AG08396 (cell line): ENCODE measurements at regions not wholly inside any gene's neighbourhood (a gene's known extent, or its start where the extent isn't known, plus 50 kb on each side); places are given as distances from the start of the nearest gene placed in this dataset.

ENCODE experiments used
- DNase-seq: peaks from one replicate; pipeline ENCODE4 v3.0.0; 2012; ENCODE audit warnings: low spot score, mixed read lengths

- no peak for DNase-seq
Observed at GRCh38 chr1:43065616-43066399, 106.3 kb downstream of the EBNA1BP2 start.

DNA sequence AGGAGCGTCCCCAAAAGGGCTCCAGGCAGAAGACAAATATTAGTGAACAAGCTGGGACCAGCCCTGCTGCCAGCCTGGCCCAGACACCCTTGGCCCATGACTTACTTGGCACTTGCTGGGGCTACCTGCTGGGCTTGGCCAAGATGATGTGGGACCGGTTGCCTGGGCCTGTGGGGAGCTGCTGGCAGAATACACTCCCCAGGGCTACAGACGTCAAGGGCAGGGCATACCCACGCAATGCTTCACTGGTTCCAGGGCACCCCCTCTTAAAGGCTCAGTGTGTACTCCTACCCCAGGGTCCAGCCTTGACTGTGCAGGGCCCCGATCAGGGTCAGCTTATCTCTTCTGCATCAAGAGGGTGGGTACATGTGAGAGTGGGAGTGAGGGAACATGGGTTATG lies 106.5 kb upstream of the SLC2A1 start:
- no peak for DNase-seq

DNA sequence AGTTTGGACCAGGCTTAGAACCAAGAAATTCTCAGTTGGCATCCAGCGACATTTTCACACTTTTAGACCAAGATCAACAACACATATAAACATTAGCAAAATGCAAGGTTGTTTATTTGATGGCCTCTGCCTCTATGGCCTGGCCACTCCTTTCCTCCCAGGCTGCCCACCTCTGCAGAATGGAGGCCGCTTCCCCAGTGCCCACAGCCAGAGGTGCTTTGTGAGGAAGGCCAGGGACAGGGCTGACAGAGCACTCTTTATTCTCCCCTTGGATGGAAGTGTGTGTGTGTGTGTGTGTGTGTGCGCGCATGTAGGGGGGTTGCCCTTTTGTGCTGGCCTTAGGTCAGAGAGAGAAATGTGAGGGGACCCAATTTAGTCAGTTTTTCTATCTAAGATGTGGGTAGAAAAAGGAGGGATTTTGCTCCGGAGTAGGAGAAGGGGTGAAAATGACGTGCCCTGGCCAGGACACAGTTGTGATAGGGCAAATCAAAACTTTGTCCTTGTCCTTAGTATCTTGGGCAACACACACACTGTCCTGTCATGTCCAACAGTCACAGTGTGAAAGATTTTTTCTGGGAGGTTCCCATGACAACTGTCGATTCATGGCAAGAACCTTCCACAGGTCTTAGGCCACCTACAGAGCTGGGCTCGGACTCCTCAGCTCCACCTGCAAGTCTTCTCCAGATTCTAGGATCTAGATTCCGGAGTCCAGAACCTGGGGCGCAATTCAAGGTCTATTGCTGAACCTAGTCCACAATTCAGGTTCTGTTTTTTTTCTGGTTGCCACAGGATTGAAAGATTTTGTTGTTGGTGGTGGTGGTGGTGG lies 104.9 kb upstream of the SLC2A1 start:
- DNase-seq, result no peak

DNA sequence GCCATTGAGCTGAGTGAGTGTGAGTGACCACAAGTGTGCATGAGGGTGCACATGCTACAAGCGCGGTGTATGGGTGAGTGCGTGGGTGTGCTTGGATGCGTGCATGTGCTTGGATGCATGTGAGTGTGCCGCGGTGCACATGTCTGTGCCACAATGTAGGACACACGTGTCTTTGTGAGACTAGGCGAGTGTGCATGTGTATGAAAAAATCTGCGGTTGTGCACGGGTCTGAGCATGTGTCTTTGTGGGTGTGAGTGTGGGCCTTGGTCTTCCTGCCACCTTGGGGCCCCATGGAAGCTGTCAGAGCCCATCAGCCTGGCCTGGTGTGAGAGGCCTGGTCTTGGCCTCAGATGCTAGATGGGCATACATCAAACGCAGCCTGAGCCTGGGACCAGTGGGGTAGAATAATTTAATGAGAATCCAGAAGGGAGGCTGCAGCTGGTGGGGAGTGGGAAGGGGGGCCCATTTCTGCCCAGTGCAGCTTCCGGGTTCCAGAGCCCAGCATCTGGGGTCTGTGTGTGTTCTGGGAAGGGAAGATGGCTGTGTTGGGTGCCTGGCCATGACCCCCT lies 103.9 kb upstream of the SLC2A1 start:
- no peak for DNase-seq

- DNase-seq, result no peak
Observed at GRCh38 chr1:43061757-43062156, 103.1 kb upstream of the SLC2A1 start.

DNA sequence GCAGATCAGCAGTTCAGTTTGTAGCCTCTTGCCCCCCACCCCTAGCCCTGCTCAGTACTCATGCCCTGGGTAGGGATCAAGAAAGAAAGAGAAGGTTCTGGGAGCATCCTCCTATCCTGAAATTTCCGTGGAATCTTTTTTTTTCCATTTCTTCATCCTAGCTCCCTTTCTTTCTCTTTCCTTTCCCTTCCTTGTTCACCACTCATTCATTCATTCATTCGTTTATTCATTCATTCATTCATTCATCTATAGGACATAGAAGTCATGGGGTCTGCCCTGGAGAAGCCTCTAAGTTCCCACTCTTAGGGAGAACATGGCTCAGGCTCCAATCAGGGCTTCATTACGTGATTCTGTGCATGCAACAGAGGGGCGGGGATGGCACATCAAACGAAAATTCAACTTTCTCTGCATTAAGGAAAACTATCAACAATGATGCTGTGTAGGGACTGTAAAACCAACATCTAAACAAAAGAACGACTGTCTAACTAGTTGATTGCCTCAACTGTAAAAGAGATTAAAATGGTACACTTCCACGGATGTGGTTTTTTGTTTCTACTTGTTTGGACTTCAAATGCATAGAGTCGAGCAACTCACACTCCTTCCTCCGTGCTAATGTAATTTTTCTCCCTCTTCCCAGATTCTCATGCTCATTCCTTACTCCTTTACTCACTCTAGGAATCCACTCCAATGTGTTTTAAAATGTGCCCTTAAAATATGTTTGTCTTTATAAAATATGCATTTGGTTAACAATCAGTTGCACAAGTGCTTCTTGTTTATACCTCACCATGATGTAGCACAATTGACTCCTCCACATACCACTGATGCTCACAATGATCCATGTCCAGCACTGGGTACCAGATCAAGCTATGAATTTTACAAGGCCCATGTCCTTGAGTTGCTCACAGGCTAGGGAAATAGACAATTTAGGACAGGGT lies 101.2 kb upstream of the SLC2A1 start:
- no peak for DNase-seq

DNA sequence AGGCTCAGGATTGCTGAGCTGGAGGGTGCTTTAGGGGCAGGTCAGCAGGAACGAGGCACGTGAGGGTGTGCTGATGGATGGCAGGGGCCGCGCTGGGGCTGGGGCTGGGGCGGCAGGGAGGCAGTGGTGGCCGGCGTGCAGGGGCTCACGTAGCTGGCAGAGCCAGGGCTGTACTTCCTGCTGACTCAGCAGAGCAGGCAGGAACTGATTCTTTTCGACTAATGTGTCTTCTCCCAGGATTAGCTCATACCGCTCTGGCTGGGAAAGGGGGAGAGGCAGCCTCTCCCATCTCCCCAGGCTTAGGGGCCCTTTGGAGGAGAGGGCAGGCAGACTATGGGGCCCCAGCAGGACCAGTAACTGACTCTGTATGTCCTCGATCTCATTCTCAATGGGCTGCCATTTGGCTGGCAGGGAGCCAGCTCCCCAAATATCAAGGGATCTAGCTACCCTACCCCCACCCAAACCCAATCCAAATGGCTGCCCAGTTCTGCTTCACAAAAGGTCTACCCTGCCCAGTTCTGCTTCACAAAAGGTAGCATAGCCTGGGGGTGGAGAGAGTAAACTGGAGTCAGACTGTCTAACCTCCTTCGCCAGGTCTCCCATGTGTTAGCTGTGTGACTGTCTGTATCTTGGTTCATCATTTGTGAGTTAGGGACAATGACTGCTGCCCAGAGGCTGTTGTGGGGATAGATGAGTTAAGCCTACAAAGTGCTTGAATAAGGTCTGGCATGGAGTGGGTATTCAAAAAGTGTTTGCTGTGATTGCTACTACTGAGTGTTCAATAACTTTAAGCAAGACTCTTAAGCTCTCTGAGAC lies 100.1 kb upstream of the SLC2A1 start:
- DNase-seq, result no peak

DNA sequence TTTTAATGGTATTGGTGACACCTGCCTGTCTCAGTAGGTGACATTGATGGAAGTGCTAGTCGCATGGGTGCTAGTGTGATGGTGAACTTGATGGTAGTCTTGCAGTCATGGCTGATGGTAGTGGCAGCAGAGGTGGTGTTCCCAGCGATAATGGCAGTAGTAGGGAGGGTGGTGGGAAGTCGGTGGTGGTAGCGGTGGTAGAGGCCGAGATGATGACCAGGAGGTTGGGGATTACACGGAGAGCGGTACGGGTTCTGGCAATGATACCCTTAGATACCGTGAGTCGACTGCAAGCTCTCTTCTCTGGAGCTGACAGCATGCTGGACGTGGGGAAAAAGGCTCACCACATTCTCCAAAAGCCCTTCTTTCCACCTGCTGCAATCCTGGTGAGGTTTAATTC lies 99.4 kb upstream of the SLC2A1 start:
- DNase-seq, result no peak

DNA sequence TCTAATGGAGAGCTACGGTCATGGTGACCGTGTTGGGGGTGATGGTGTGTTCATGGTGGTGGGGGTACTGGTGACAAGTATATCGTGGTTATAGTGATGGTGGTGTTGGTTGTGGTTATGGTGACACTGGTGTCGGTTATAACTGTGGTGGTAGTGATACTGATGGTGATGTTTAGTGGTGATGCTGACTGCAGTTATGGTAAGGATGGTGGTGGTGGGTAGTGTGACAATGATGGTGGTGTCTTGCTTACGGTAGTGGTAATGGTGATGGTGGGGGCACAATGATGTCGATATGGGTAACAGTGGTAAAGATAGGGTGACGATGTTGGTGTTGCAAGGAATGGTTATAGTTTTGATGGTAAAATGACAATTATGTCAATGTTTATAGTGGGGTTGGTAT lies 98.9 kb upstream of the SLC2A1 start:
- no peak for DNase-seq

DNA sequence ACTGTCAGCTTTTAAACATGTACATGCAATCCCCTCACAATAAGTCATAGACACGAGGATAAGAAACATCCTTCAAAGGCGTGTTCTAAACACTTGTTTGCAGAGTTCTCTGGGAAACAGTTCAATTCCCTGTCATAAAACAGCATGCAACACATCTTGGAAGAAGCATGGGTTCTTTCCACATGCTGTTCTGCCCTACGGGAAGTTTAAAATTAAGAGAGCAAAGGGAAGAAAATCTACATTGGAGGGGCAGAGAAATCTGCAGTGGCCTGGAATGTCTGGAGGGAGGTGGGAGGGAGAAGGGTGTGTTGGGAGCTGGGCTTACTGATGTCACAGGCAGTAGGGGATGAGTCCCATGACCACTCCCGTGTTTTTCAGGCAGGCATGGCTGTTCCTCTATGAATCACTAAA lies 98.3 kb upstream of the SLC2A1 start:
- DNase-seq, result no peak

DNA sequence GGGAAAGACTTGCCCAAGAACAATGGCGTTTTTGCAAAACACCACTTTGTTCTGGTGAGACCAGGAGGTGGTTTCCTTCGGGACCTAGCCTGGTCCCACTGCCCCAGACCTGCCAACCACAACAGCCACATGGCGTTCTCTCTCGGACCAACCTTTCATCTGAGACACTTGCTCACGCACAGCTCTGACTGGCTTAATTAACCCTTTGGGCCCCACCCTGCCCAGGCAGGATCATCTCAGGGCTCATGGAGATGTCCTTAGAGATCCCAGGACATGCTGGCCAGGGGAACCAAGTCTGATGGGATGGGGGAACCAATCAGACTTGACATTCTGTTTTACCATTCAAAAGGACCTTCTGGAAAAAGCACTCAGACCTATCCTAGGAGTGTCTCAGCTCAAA lies 97.8 kb upstream of the SLC2A1 start:
- no peak for DNase-seq

DNA sequence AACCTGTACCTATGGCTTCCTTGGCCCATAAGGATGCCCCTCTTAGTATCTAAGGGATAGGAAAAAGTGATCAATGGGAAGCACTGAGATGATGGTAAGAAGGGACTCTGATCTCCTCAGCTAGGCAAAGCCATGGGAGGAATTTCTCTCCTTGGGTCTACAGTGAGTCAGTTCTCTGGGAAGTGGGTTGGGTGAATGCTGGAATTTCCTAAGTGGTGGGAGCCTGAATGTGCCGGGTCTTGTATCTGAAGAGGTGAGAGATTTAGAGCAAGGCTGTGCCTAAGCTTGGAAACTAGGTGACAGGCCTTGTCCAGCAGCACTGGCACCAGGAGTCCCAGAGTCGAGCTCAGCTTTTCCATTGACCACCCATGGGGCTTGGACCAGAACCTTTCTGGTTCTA lies 96.3 kb upstream of the SLC2A1 start:
- DNase-seq, result no peak

DNA sequence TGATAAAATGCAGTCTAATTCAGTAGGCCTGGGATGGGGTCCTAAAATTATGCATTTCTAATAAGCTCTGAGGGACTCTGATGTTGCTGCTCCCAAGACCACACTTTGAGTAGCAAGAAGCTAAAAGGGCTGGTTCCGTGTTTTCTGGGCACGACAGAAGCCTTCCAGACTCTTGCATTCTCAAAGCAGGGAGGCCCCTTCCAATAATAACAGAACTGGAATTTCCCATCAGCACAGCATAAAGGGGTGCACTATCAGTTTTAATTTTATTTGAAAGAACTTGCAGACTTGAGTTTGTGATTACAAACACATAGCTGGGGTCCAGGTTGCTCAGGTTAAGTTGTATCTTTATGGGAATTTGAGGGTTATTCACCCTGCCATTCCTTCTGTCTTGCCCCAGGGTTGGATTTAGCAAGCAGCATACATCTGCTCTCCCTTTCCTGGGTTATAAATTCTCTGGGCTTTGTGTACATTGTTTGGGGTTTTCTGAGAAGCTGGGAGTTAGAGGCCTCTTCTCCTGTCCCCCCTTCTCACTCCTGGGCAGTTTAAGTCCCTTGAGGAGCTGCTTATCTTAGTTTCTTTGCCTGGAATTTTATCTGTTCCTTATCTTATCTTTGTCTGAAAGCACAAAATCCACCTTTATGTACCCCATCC lies 94.2 kb upstream of the SLC2A1 start:
- DNase-seq, result no peak

- no peak for DNase-seq
Observed at GRCh38 chr1:43052322-43052721, 93.7 kb upstream of the SLC2A1 start.

DNA sequence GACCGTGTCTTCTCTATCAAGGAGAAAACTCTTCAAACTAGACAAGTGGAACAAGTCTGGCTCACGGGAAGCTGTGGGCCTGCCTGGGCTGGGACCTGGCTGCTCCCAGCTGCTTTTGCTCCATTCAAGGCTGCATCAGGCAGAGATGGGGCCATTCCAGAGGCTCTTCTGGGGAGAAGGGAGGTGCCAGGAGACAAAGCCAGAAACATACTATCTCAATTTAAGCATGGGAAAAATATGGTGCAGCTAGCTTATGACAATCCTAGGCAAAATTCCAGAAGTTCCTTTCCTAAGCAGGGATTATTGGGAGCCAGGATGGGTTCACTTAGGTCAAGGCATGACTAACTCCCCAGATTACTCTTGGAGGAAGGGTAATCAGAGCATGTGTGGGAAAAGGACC lies 90.8 kb upstream of the SLC2A1 start:
- DNase-seq, result no peak

- DNase-seq, result no peak
Observed at GRCh38 chr1:43048601-43049011, 89.9 kb upstream of the SLC2A1 start.

GRCh38 chr1:43047135-43047534 lies 88.5 kb upstream of the SLC2A1 start:
- DNase-seq, result no peak

GRCh38 chr1:43044572-43045361 lies 86.1 kb upstream of the SLC2A1 start:
- DNase-seq, result no peak

- DNase-seq, result no peak
Observed at GRCh38 chr1:43043695-43044094, 85.0 kb upstream of the SLC2A1 start.
